Urothelium cell line (cell line): ENCODE measurements at regions not wholly inside any gene's neighbourhood (a gene's known extent, or its start where the extent isn't known, plus 50 kb on each side); places are given as distances from the start of the nearest gene placed in this dataset.
"Not testable (repeated sequence)": the region's sequence is repeated elsewhere in the genome, so short reads cannot be mapped to it uniquely, and the experiment has no call there.

ENCODE experiments used
- DNase-seq: peaks from one replicate; pipeline ENCODE4 v3.0.0; 2011; ENCODE audit warnings: low spot score, mixed read lengths
- FAIRE-seq: peaks from 2 replicates; lab custom pipeline; 2011; peaks lifted over from hg19 to GRCh38; lab: Jason Lieb, UNC

- DNase-seq: no peak
- FAIRE-seq: no peak
These were observed 139.6 kb downstream of the MYLK4 start for GRCh38 chr6:2611092-2611491.

GRCh38 chr6:2608503-2608902 lies 142.2 kb downstream of the MYLK4 start:
- DNase-seq (no peak), FAIRE-seq (no peak)

- FAIRE-seq (no peak), DNase-seq (no peak)
These were observed 150.4 kb downstream of the MYLK4 start for GRCh38 chr6:2600363-2600762.

- DNase-seq (no peak), FAIRE-seq (no peak)
These were observed 150.9 kb downstream of the MYLK4 start for GRCh38 chr6:2599817-2600216.

GRCh38 chr6:2598867-2599266 lies 151.9 kb downstream of the MYLK4 start:
- DNase-seq: no peak
- no peak for FAIRE-seq

GRCh38 chr6:2597991-2598390 lies 152.7 kb downstream of the MYLK4 start:
- DNase-seq (no peak), FAIRE-seq (no peak)

GRCh38 chr6:2597457-2597856 lies 153.3 kb downstream of the MYLK4 start:
- not testable (repeated sequence) for FAIRE-seq, DNase-seq

- DNase-seq (no peak), FAIRE-seq (no peak)
These were observed 154.5 kb downstream of the MYLK4 start for GRCh38 chr6:2596222-2596621.

- DNase-seq (no peak), FAIRE-seq (no peak)
These were observed 155.9 kb downstream of the MYLK4 start for GRCh38 chr6:2594868-2595267.

- no peak for FAIRE-seq
- no peak for DNase-seq
These were observed 157.6 kb downstream of the MYLK4 start for GRCh38 chr6:2593167-2593566.

- FAIRE-seq (no peak), DNase-seq (no peak)
These were observed 161.5 kb downstream of the MYLK4 start for GRCh38 chr6:2589171-2589661.

- FAIRE-seq (no peak), DNase-seq (no peak)
These were observed 167.3 kb downstream of the MYLK4 start for GRCh38 chr6:2583459-2583858.

GRCh38 chr6:2582268-2582667 lies 168.5 kb downstream of the MYLK4 start:
- DNase-seq (no peak), FAIRE-seq (no peak)

GRCh38 chr6:2581611-2582010 lies 169.1 kb downstream of the MYLK4 start:
- DNase-seq (no peak), FAIRE-seq (no peak)

GRCh38 chr6:2581011-2581410 lies 169.7 kb downstream of the MYLK4 start:
- DNase-seq (no peak), FAIRE-seq (no peak)

GRCh38 chr6:2579804-2580570 lies 170.7 kb downstream of the MYLK4 start:
- FAIRE-seq (no peak), DNase-seq (no peak)

GRCh38 chr6:2579241-2579761 lies 171.4 kb downstream of the MYLK4 start:
- DNase-seq (no peak), FAIRE-seq (no peak)

- no peak for FAIRE-seq
These were observed 172.0 kb downstream of the MYLK4 start for GRCh38 chr6:2578767-2579166.

GRCh38 chr6:2576499-2576898 lies 174.2 kb downstream of the MYLK4 start:
- FAIRE-seq: no peak
- no peak for DNase-seq

More at GRCh38 chr6:2578767-2579166, 172.0 kb downstream of the MYLK4 start:
- no peak for DNase-seq

- FAIRE-seq: no peak
- no peak for DNase-seq
These were observed 175.5 kb downstream of the MYLK4 start for GRCh38 chr6:2575236-2575635.

GRCh38 chr6:2569420-2569819 lies 181.3 kb downstream of the MYLK4 start:
- DNase-seq, FAIRE-seq: not testable (repeated sequence)

- FAIRE-seq (no peak), DNase-seq (no peak)
These were observed 184.7 kb downstream of the MYLK4 start for GRCh38 chr6:2566048-2566447.
